H1 (cell line): ENCODE measurements at regions not wholly inside any gene's neighbourhood (a gene's known extent, or its start where the extent isn't known, plus 50 kb on each side); places are given as distances from the start of the nearest gene placed in this dataset.

ENCODE experiments used
- CTCF ChIA-PET: fragments of 300-600 bp; sonication (Branson Sonifier 250); formaldehyde crosslinking; loops from one replicate; lab custom pipeline; 2021; ENCODE audit not compliant: partially characterized antibody; lab: Charles Lee
- POLR2A ChIA-PET: fragments of 300-600 bp; sonication (Branson Sonifier 250); formaldehyde crosslinking; loops from one replicate; lab custom pipeline; 2021; ENCODE audit warnings: inconsistent platforms; ENCODE audit not compliant: partially characterized antibody; lab: Charles Lee
- DNase-seq, 2 experiments: peaks; one replicate each; pipeline versions ENCODE4 v3.0.0 to v3.0.0-alpha.2; 2010 to 2022; ENCODE audit warnings: low spot score in 2 of 2, low read depth in 1 of 2, mixed read lengths in 1 of 2
- FAIRE-seq: peaks from 2 replicates; lab custom pipeline; 2011; peaks lifted over from hg19 to GRCh38; lab: Jason Lieb, UNC
- H2AFZ ChIP-seq: 2 replicates; pipeline ENCODE4 v1.8.1; 2012; ENCODE audit warnings: low read length, inconsistent platforms
- H2AK5ac ChIP-seq: 2 replicates; pipeline ENCODE4 v1.6.1; 2013; ENCODE audit warnings: low read depth, low read length
- H2BK120ac ChIP-seq: replicated peaks from 2 replicates; pipeline ENCODE3; 2013; ENCODE audit warnings: low read depth, low read length, inconsistent platforms
- H2BK12ac ChIP-seq: 2 replicates; pipeline ENCODE4 v1.6.1; 2013; ENCODE audit warnings: low read depth, low read length
- H2BK15ac ChIP-seq: 2 replicates; pipeline ENCODE4 v1.6.1; 2013; ENCODE audit warnings: low read length
- H2BK20ac ChIP-seq: 2 replicates; pipeline ENCODE4 v1.6.1; 2013; ENCODE audit warnings: low read length
- H2BK5ac ChIP-seq: 2 replicates; pipeline ENCODE4 v1.6.1; 2013; ENCODE audit warnings: low read depth, low read length
- H3K14ac ChIP-seq: 2 replicates; pipeline ENCODE4 v1.6.1; 2013; ENCODE audit warnings: inconsistent platforms; ENCODE audit not compliant: insufficient read length
- H3K18ac ChIP-seq: 2 replicates; pipeline ENCODE4 v1.6.1; 2013; ENCODE audit warnings: low read length; ENCODE audit errors: extremely low read depth
- H3K23ac ChIP-seq: 2 replicates; pipeline ENCODE4 v1.6.1; 2013; ENCODE audit warnings: inconsistent platforms; ENCODE audit not compliant: insufficient read length
- H3K23me2 ChIP-seq: 2 replicates; pipeline ENCODE4 v1.6.1; 2013; ENCODE audit warnings: low read depth, low read length
- H3K27ac ChIP-seq: 2 replicates; pipeline ENCODE4 v1.6.1; 2011; ENCODE audit warnings: low read depth, low read length, inconsistent platforms
- H3K27me3 ChIP-seq, 4 experiments: replicated peaks in 1 of 4; 1 replicate in 1 of 4; 2 replicates in 3 of 4; pipeline versions ENCODE4 v1.6.1 to v1.8.1; 2011 to 2013; ENCODE audit warnings: low read length in 3 of 4, mild to moderate bottlenecking in 3 of 4, inconsistent platforms in 2 of 4, mixed read lengths in 2 of 4, moderate library complexity in 1 of 4; ENCODE audit not compliant: control insufficient read depth in 3 of 4, insufficient read depth in 3 of 4; ENCODE audit errors: extremely low read depth in 1 of 4
- H3K36me3 ChIP-seq, 4 experiments: 2 replicates each; pipeline versions ENCODE4 v1.6.1 to v1.8.1; 2011 to 2013; ENCODE audit warnings: mild to moderate bottlenecking in 4 of 4, low read length in 3 of 4, moderate library complexity in 2 of 4, control low read depth in 1 of 4, inconsistent platforms in 1 of 4; ENCODE audit not compliant: insufficient read depth in 4 of 4, control insufficient read depth in 2 of 4
- H3K4ac ChIP-seq: replicated peaks from 2 replicates; pipeline ENCODE3; 2013; ENCODE audit warnings: low read length, low read depth, mixed read lengths, inconsistent platforms; ENCODE audit not compliant: insufficient read length
- H3K4me1 ChIP-seq, 4 experiments: replicated peaks in 1 of 4; 1 replicate in 1 of 4; 2 replicates in 3 of 4; pipeline versions ENCODE4 v1.6.1 to v1.8.1; 2011 to 2013; ENCODE audit warnings: low read length in 3 of 4, inconsistent platforms in 2 of 4, mixed read lengths in 1 of 4; ENCODE audit not compliant: insufficient read depth in 4 of 4, control insufficient read depth in 3 of 4
- H3K4me2 ChIP-seq, 2 experiments: 2 replicates each; pipeline versions ENCODE4 v1.6.1 to v1.8.1; 2011 to 2013; ENCODE audit warnings: low read depth in 2 of 2, low read length in 2 of 2, control low read depth in 1 of 2, inconsistent platforms in 1 of 2, mild to moderate bottlenecking in 1 of 2; ENCODE audit not compliant: insufficient read depth in 1 of 2
- H3K4me3 ChIP-seq, 4 experiments: fragments of 200-600, 300-600 bp in 1 of 4; sonication (generic), shearing (Covaris generic), sonication (Bioruptor Twin) in 1 of 4; 2 replicates each; pipeline versions ENCODE4 v1.5.1 to v1.8.1; 2011 to 2016; ENCODE audit warnings: low read length in 4 of 4, low read depth in 3 of 4, control low read depth in 2 of 4, inconsistent platforms in 2 of 4, mild to moderate bottlenecking in 2 of 4, mixed read lengths in 1 of 4, moderate library complexity in 1 of 4; ENCODE audit not compliant: insufficient read depth in 2 of 4; ENCODE audit errors: extremely low read depth in 1 of 4
- H3K56ac ChIP-seq: replicated peaks from 2 replicates; pipeline ENCODE3; 2013; ENCODE audit warnings: low read depth, mild to moderate bottlenecking, mixed read lengths, low read length, inconsistent platforms; ENCODE audit not compliant: insufficient read length
- H3K79me1 ChIP-seq: 2 replicates; pipeline ENCODE4 v1.6.1; 2013; ENCODE audit warnings: low read depth, low read length, control low read depth
- H3K79me2 ChIP-seq, 2 experiments: 2 replicates each; pipeline versions ENCODE4 v1.6.1 to v1.8.1; 2012 to 2013; ENCODE audit warnings: low read length in 2 of 2, mild to moderate bottlenecking in 2 of 2, inconsistent platforms in 1 of 2; ENCODE audit not compliant: insufficient read depth in 2 of 2, control insufficient read depth in 1 of 2
- H3K9ac ChIP-seq, 4 experiments: replicated peaks in 1 of 4; 1 replicate in 1 of 4; 2 replicates in 3 of 4; pipeline versions ENCODE4 v1.6.1 to v1.8.1; 2011 to 2013; ENCODE audit warnings: low read depth in 3 of 4, low read length in 3 of 4, control low read depth in 2 of 4, mild to moderate bottlenecking in 2 of 4, moderate library complexity in 2 of 4, inconsistent platforms in 1 of 4; ENCODE audit errors: extremely low read depth in 1 of 4
- H3K9me3 ChIP-seq, 2 experiments: 2 replicates each; pipeline versions ENCODE4 v1.6.1 to v1.8.1; 2012 to 2013; ENCODE audit warnings: mild to moderate bottlenecking in 2 of 2, moderate library complexity in 2 of 2, control low read depth in 1 of 2, inconsistent platforms in 1 of 2, low read depth in 1 of 2, low read length in 1 of 2, mixed read lengths in 1 of 2; ENCODE audit not compliant: insufficient read depth in 2 of 2
- H4K20me1 ChIP-seq, 2 experiments: replicated peaks in 1 of 2; 2 replicates each; pipeline versions ENCODE3 to v1.8.1; 2011 to 2013; ENCODE audit warnings: inconsistent platforms in 2 of 2, low read length in 2 of 2, mild to moderate bottlenecking in 1 of 2; ENCODE audit not compliant: insufficient read depth in 2 of 2, control insufficient read depth in 1 of 2
- H4K5ac ChIP-seq: 2 replicates; pipeline ENCODE4 v1.6.1; 2013; ENCODE audit warnings: low read length, low read depth, mixed read lengths, inconsistent platforms; ENCODE audit not compliant: insufficient read length
- H4K8ac ChIP-seq: 2 replicates; pipeline ENCODE4 v1.8.0; 2013; ENCODE audit warnings: mild to moderate bottlenecking, moderate library complexity, low read length, inconsistent platforms; ENCODE audit not compliant: insufficient read depth; ENCODE audit errors: extremely low read depth
- H4K91ac ChIP-seq: replicated peaks from 2 replicates; pipeline ENCODE3; 2013; ENCODE audit warnings: low read length, mixed read lengths, inconsistent platforms; ENCODE audit not compliant: insufficient read length
- CEBPB ChIP-seq: IDR thresholded peaks from 2 replicates; pipeline ENCODE4 v1.6.1; 2012; ENCODE audit warnings: low read depth, low read length
- E2F6 ChIP-seq: IDR thresholded peaks from 2 replicates; pipeline ENCODE4 v1.6.1; 2012; ENCODE audit warnings: inconsistent platforms
- NRF1 ChIP-seq: IDR thresholded peaks from 2 replicates; pipeline ENCODE4 v1.6.1; 2011; ENCODE audit warnings: mild to moderate bottlenecking, low read depth, low read length, improper control_type of control experiment
- SP1 ChIP-seq: IDR thresholded peaks from 2 replicates; pipeline ENCODE4 v1.6.1; 2011; ENCODE audit warnings: low read depth, low read length
- WGBS, 2 experiments: shearing (Covaris generic) in 1 of 2; methylation state at CpG; one replicate each; pipeline versions ENCODE4 v1.1.6 to v1.1.7; 2013 to 2015; ENCODE audit warnings: low lambda C conversion rate in 2 of 2, mixed read lengths in 2 of 2, inconsistent platforms in 1 of 2, low coverage in 1 of 2, missing lambda C conversion rate in 1 of 2; ENCODE audit not compliant: insufficient replicate concordance in 2 of 2, insufficient coverage in 1 of 2, insufficient read length in 1 of 2; ENCODE audit errors: extremely low coverage in 1 of 2, missing lambda C conversion rate in 1 of 2; 5-methylcytosine and 5-hydroxymethylcytosine counted together

- no peak overlapping the region for H3K27ac ChIP-seq
- H2BK20ac ChIP-seq, result no peak overlapping the region
- H3K14ac ChIP-seq, result no peak overlapping the region
- 89% methylated on average over 1 of the region's 1 CpG; no CpG with 5 or more reads in 1 of the 2 experiments for WGBS, 2 experiments
- TF ChIP-seq E2F6, result no peak
- TF ChIP-seq SP1, result no peak
- TF ChIP-seq CEBPB, result no peak
- TF ChIP-seq NRF1, result no peak
- H2BK120ac ChIP-seq, result no peak overlapping the region
- H2BK5ac ChIP-seq, result no peak overlapping the region
- H3K23me2 ChIP-seq, result no peaks in the 10 kb centered on the region
- DNase-seq (no peak), FAIRE-seq (no peak)
- H3K9me3 ChIP-seq, result no peaks in the 10 kb centered on the region
- H3K18ac ChIP-seq, result no peak overlapping the region
- no peak overlapping the region for H3K4me2 ChIP-seq
- H3K23ac ChIP-seq, result no peak overlapping the region
- H2AK5ac ChIP-seq, result no peak overlapping the region
- H2AFZ ChIP-seq, result no peak overlapping the region
- H3K4ac ChIP-seq, result no peak overlapping the region
- no peaks in the 10 kb centered on the region for H3K79me2 ChIP-seq
- POLR2A ChIA-PET, result no interaction called here
- no peak overlapping the region for H2BK15ac ChIP-seq
- no peak overlapping the region for H4K8ac ChIP-seq
- no peaks in the 10 kb centered on the region for H3K4me1 ChIP-seq
- no peak overlapping the region for H3K56ac ChIP-seq
- H3K4me3 ChIP-seq, result no peak overlapping the region
- H3K27me3 ChIP-seq, result no peaks in the 10 kb centered on the region
- no peak overlapping the region for H4K5ac ChIP-seq
- H3K36me3 ChIP-seq, result no peaks in the 10 kb centered on the region
- no peaks in the 10 kb centered on the region for H3K79me1 ChIP-seq
- H2BK12ac ChIP-seq, result no peak overlapping the region
- no peak overlapping the region for H3K9ac ChIP-seq
- H4K91ac ChIP-seq, result no peak overlapping the region
- H4K20me1 ChIP-seq, result no peaks in the 10 kb centered on the region
- CTCF ChIA-PET, result no interaction called here
Observed at GRCh38 chr13:108483981-108484380, 145.4 kb upstream of the MYO16 start.
